HG02642 (cell line): ENCODE measurements at regions not wholly inside any gene's neighbourhood (a gene's known extent, or its start where the extent isn't known, plus 50 kb on each side); places are given as distances from the start of the nearest gene placed in this dataset.
"Not testable (repeated sequence)": the region's sequence is repeated elsewhere in the genome, so short reads cannot be mapped to it uniquely, and the experiment has no call there.

ENCODE experiments used
- ATAC-seq: cut with Tn5 transposase; IDR thresholded peaks from one replicate; pipeline ENCODE4 v1.9.1; 2021; ENCODE audit warnings: mild to moderate bottlenecking; ENCODE audit not compliant: unreplicated experiment, poor library complexity

- ATAC-seq, result no peak
These were observed 121.6 kb upstream of the FAT1 start for GRCh38 chr4:186845137-186845842.

- no peak for ATAC-seq
These were observed 122.8 kb upstream of the FAT1 start for GRCh38 chr4:186846426-186846825.

GRCh38 chr4:186847429-186848131 lies 123.9 kb upstream of the FAT1 start:
- ATAC-seq, result not testable (repeated sequence)

- no peak for ATAC-seq
These were observed 124.8 kb upstream of the FAT1 start for GRCh38 chr4:186848437-186848836.

GRCh38 chr4:186851291-186852072 lies 127.8 kb upstream of the FAT1 start:
- no peak for ATAC-seq

- no peak for ATAC-seq
These were observed 128.4 kb upstream of the FAT1 start for GRCh38 chr4:186852073-186852420.

- ATAC-seq, result no peak
These were observed 129.3 kb upstream of the FAT1 start for GRCh38 chr4:186852964-186853391.

GRCh38 chr4:186854256-186854655 lies 130.6 kb upstream of the FAT1 start:
- no peak for ATAC-seq

GRCh38 chr4:186855111-186855510 lies 131.5 kb upstream of the FAT1 start:
- ATAC-seq, result no peak

- ATAC-seq, result no peak
These were observed 134.1 kb upstream of the FAT1 start for GRCh38 chr4:186857793-186858192.

- no peak for ATAC-seq
These were observed 134.7 kb upstream of the FAT1 start for GRCh38 chr4:186858355-186858754.

- no peak for ATAC-seq
These were observed 135.8 kb upstream of the FAT1 start for GRCh38 chr4:186859420-186859819.

GRCh38 chr4:186861317-186861716 lies 137.7 kb upstream of the FAT1 start:
- ATAC-seq, result no peak

GRCh38 chr4:186871856-186872255 lies 148.2 kb upstream of the FAT1 start:
- no peak for ATAC-seq

- not testable (repeated sequence) for ATAC-seq
These were observed 149.4 kb upstream of the FAT1 start for GRCh38 chr4:186873095-186873494.

- ATAC-seq, result no peak
These were observed 151.8 kb upstream of the FAT1 start for GRCh38 chr4:186875476-186875875.

- ATAC-seq, result no peak
These were observed 153.4 kb upstream of the FAT1 start for GRCh38 chr4:186876961-186877626.

GRCh38 chr4:186878203-186878776 lies 154.6 kb upstream of the FAT1 start:
- ATAC-seq, result no peak

GRCh38 chr4:186881521-186882220 lies 158.0 kb upstream of the FAT1 start:
- no peak for ATAC-seq

GRCh38 chr4:186882293-186882692 lies 158.6 kb upstream of the FAT1 start:
- ATAC-seq, result no peak
